ENCODE measurements at regions not wholly inside any gene's neighbourhood (a gene's known extent, or its start where the extent isn't known, plus 50 kb on each side); places are given as distances from the start of the nearest gene placed in this dataset.

DNA sequence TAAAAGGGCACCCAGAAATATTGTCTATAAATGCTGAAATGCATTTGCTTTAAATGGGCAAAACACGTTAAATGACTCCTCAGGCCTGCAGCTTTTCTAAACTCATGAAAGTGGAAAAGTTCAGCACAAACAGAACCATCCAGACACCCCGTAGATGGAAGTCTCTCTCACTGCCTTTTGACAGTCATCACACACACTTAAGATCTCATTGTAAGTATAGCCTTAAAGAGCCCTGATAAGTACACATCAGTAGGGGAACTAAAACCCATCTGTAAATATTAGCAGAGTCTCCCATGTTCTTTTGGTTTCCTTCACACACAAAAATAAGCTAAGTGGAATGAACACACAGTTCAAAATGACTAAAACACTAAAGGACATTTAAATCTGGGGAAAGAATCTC lies 166.7 kb downstream of the LTN1 start:
- TF ChIP-seq EZH2phosphoT487 (IDR thresholded peaks at IDR 0.05; ENCODE audit: low read depth, severe bottlenecking, unreplicated experiment): no peak
- TF ChIP-seq, protein P1, sequence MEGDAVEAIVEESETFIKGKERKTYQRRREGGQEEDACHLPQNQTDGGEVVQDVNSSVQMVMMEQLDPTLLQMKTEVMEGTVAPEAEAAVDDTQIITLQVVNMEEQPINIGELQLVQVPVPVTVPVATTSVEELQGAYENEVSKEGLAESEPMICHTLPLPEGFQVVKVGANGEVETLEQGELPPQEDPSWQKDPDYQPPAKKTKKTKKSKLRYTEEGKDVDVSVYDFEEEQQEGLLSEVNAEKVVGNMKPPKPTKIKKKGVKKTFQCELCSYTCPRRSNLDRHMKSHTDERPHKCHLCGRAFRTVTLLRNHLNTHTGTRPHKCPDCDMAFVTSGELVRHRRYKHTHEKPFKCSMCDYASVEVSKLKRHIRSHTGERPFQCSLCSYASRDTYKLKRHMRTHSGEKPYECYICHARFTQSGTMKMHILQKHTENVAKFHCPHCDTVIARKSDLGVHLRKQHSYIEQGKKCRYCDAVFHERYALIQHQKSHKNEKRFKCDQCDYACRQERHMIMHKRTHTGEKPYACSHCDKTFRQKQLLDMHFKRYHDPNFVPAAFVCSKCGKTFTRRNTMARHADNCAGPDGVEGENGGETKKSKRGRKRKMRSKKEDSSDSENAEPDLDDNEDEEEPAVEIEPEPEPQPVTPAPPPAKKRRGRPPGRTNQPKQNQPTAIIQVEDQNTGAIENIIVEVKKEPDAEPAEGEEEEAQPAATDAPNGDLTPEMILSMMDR (IDR thresholded peaks at IDR 0.05; ENCODE audit: poor library complexity): no peak
